Prostate gland (tissue), 2 donors: ENCODE measurements at regions not wholly inside any gene's neighbourhood (a gene's known extent, or its start where the extent isn't known, plus 50 kb on each side); places are given as distances from the start of the nearest gene placed in this dataset.
A peak's percentile ranks its signal among the peaks of the same experiment; 100 is the strongest.

Experiments used
- DNase-seq: peaks from one replicate; pipeline ENCODE4 v3.0.0-alpha.2; 2019; ENCODE audit warnings: low spot score
- H3K27ac ChIP-seq, 2 donors: fragments of 200-600 bp; sonication (generic); 2 replicates each; pipeline ENCODE4 v1.5.1; 2017 to 2019
- H3K27me3 ChIP-seq: fragments of 200-600 bp; sonication (generic); replicated peaks from 2 replicates; pipeline ENCODE4 v1.5.1; 2019; ENCODE audit not compliant: insufficient read depth
- H3K36me3 ChIP-seq, 2 donors: fragments of 200-600 bp; sonication (generic); 1 replicate in 1 of 2; 2 replicates in 1 of 2; pipeline versions ENCODE4 v1.5.1 to v1.8.1; 2017 to 2019
- H3K4me1 ChIP-seq: fragments of 200-600 bp; sonication (generic); replicated peaks from 2 replicates; pipeline ENCODE4 v1.5.1; 2019
- H3K4me3 ChIP-seq, 2 donors: fragments of 200-600 bp; sonication (generic); 2 replicates each; pipeline ENCODE4 v1.5.1; 2017 to 2019
- H3K9me3 ChIP-seq: fragments of 200-600 bp; sonication (generic); 2 replicates; pipeline ENCODE4 v1.5.1; 2017
- POLR2A ChIP-seq: fragments of 450-650 bp; IDR thresholded peaks from one replicate; pipeline ENCODE4 v1.6.1; 2016; ENCODE audit warnings: antibody characterized with exemption, mild to moderate bottlenecking
- POLR2AphosphoS5 ChIP-seq: sonication (generic); formaldehyde crosslinking; IDR thresholded peaks from one replicate; pipeline ENCODE4 v1.6.1; 2017; ENCODE audit warnings: antibody characterized with exemption
- WGBS: methylation state at CpG from one replicate; pipeline ENCODE4 v1.1.5; 2018; 5-methylcytosine and 5-hydroxymethylcytosine counted together
- intact Hi-C: fragments of 100-400 bp; cut with DNase I; formaldehyde crosslinking; loops from one replicate; pipeline ENCODE4 v1.14.2; 2022
- TF ChIP-seq, protein P1 (sequence below), 4 experiments: fragments of 200-600 bp in 2 of 4; fragments of 450-650 bp in 2 of 4; sonication (generic) in 2 of 4; IDR thresholded peaks; 1 replicate in 3 of 4; 2 replicates in 1 of 4; pipeline ENCODE4 v1.5.1; 2016 to 2019; ENCODE audit warnings: antibody characterized with exemption in 4 of 4, mild to moderate bottlenecking in 2 of 4, moderate library complexity in 2 of 4

DNA sequence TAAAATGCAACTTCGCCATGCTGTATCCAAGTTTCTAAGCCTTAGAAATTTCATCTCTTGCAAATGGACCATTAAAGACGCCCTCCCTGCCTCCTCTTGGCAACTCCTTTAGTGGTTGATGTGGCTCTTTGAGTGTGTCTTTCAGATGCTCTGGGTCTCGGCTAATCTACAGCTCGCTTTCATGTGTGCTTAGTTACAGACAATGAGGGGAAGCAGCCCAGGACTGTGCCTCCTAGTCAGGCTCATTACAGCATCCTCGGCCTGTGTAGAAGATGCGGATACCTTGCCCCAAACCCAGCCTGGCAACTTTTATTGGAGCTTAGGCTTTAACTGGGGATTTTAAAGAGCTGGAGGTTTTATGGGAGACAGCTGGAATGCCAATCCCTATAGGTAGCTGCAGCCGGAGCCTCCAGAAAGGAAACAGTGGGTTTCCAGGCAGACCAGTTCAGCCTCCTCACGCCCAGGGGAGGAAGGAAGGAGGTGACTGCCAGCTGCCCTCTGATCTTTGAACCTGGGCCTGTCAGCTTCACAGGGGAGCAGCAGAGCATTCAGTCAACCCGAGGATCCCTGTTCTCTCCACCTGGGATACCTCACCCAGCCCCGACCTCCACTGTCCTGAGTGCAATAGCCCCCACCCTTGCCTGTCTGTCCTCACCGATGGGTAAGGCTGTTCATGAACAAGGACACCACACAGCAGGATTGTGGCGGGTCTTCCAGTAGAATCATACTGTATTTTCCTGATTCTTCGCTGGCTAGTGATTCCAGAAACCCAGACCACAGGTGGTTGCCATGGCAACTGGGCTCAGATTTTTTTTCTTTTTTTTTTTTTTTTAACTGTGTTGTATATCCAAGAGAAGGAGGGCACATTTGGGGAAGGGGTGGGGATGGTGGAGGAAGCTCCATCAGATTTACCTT, 638.5 kb downstream of the MED13L start:
- Histone ChIP-seq H3K36me3 (no peaks in the 10 kb centered on the region), H3K27me3 (no peaks in the 10 kb centered on the region), H3K9me3 (no peaks in the 10 kb centered on the region), H3K4me3 (no peak overlapping the region), H3K27ac (no peak overlapping the region), H3K4me1 (no peaks in the 10 kb centered on the region)
- intact Hi-C loops, result loop anchor here (10.0 kb wide), 1 partner anchor 974 kb away; no protein-coding TSS in a partner anchor
- 70% methylated on average over 13 of the region's 13 CpGs for WGBS
- TF ChIP-seq POLR2AphosphoS5 (no peak), POLR2A (no peak)
- TF ChIP-seq, protein P1, sequence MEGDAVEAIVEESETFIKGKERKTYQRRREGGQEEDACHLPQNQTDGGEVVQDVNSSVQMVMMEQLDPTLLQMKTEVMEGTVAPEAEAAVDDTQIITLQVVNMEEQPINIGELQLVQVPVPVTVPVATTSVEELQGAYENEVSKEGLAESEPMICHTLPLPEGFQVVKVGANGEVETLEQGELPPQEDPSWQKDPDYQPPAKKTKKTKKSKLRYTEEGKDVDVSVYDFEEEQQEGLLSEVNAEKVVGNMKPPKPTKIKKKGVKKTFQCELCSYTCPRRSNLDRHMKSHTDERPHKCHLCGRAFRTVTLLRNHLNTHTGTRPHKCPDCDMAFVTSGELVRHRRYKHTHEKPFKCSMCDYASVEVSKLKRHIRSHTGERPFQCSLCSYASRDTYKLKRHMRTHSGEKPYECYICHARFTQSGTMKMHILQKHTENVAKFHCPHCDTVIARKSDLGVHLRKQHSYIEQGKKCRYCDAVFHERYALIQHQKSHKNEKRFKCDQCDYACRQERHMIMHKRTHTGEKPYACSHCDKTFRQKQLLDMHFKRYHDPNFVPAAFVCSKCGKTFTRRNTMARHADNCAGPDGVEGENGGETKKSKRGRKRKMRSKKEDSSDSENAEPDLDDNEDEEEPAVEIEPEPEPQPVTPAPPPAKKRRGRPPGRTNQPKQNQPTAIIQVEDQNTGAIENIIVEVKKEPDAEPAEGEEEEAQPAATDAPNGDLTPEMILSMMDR (IDR thresholded peaks at IDR 0.05), result no peak
- no peak for DNase-seq

DNA sequence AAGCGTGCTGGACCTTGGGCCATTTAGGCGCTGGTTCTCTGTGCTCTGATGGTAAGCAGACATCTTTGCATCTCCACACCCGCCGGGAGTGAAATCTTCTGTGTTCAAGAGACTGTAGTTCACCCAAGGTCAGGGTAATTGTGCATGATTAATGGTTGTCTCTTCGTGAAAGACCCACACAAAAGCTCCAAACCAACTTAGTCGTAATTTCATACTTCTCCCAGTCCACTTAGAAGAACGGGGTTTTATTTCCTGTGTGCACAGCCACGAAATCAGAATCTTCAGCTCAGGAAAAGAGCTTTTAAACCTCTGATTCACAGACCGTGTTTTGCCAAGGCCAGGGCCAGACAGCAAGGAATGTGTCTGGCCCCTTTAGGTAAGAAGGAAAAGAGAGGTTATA, 640.9 kb downstream of the MED13L start:
- Histone ChIP-seq H3K27ac (no peak overlapping the region), H3K36me3 (no peaks in the 10 kb centered on the region), H3K4me1 (no peaks in the 10 kb centered on the region), H3K27me3 (no peaks in the 10 kb centered on the region), H3K9me3 (no peaks in the 10 kb centered on the region), H3K4me3 (no peak overlapping the region)
- intact Hi-C loops, result loop anchor here (10.0 kb wide), 1 partner anchor 972 kb away; no protein-coding TSS in a partner anchor
- 62% methylated on average over 9 of the region's 9 CpGs for WGBS
- TF ChIP-seq POLR2AphosphoS5 (no peak), POLR2A (no peak)
- TF ChIP-seq, protein P1 (IDR thresholded peaks at IDR 0.05), result no peak
- no peak for DNase-seq

DNA sequence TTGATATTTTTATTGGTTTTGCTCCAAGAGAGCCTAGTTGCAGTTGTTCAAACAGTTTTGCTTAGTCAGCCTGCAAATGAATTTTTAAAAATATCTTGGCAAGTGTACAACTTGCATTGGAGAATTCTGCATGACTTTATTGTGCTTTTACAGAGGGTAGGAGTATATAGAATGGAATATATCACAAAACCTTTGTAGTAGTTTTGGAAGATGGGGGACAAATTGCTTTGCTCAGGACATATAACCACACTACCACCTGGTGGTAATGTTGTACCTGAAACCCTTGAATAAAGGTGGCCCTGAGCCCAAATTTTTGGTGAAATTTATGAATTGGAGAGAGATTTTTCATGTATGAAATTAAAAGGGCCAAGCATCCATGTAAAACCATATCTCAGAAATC, 645.2 kb downstream of the MED13L start:
- intact Hi-C loops, result loop anchor here (5.0 to 10.0 kb wide), 2 partner anchors 285 to 968 kb away; no protein-coding TSS in a partner anchor
- H3K27ac ChIP-seq, result no peak overlapping the region
- H3K4me1 ChIP-seq, result no peaks in the 10 kb centered on the region
- H3K36me3 ChIP-seq, result no peaks in the 10 kb centered on the region
- H3K27me3 ChIP-seq, result no peaks in the 10 kb centered on the region
- TF ChIP-seq POLR2AphosphoS5 (peak; percentile 52), POLR2A (no peak)
- TF ChIP-seq, protein P1 (IDR thresholded peaks at IDR 0.05), result peak in 3 of 4 experiments; percentile 36 to 61 (median 61)
- H3K9me3 ChIP-seq, result no peaks in the 10 kb centered on the region
- DNase-seq, result peak; percentile 11
- H3K4me3 ChIP-seq, result no peak overlapping the region

DNA sequence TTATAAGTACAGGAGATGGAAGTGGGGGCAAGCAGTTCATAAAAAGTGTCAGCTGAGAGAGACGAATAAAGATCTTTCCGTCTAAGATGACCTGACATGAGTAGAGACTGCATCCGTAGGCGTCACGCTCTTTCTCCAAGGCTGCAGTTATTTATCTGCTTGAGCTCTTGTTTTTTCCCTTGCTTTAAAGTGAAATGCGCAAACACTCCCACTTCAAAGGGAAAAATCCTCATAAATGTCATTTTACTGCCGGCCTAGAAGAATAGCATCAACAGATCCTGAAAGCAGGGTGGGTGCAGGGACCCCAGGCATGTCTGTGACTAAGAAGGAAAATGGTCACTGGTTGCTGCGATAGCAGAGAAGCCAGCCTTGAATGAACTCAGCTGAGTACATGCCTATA, 647.4 kb downstream of the MED13L start:
- no peak overlapping the region for H3K27ac ChIP-seq
- no peak for DNase-seq
- H3K9me3 ChIP-seq, result no peaks in the 10 kb centered on the region
- intact Hi-C loops, result loop anchor here (5.0 to 10.0 kb wide), 2 partner anchors 287 to 965 kb away; no protein-coding TSS in a partner anchor
- no peak overlapping the region for H3K4me3 ChIP-seq
- no peak for TF ChIP-seq POLR2AphosphoS5
- no peak for TF ChIP-seq POLR2A
- TF ChIP-seq, protein P1 (IDR thresholded peaks at IDR 0.05), result no peak
- WGBS, result 43% methylated on average over 8 of the region's 8 CpGs
- no peaks in the 10 kb centered on the region for H3K27me3 ChIP-seq
- no peaks in the 10 kb centered on the region for H3K36me3 ChIP-seq
- no peaks in the 10 kb centered on the region for H3K4me1 ChIP-seq

DNA sequence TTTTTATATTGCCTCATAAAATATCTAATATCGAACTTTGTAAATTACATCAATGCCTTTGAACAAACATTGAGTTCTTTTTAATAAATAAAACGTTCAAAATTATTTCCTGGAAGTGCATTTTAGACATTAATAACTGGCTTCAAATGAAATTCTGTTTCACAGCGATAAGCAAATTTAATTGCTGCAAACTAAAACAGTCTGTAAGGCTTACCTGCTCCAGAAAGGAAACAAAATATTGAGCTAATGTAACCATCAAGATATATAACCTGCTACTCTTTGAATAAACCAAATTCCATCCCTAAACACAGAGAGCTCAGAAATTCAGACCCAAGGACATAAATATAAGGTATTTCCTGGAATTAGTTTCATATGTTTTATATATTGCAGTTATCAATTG, 651.3 kb downstream of the MED13L start:
- H3K36me3 ChIP-seq, result no peaks in the 10 kb centered on the region
- H3K27me3 ChIP-seq, result no peaks in the 10 kb centered on the region
- TF ChIP-seq POLR2A (no peak), POLR2AphosphoS5 (no peak)
- TF ChIP-seq, protein P1 (IDR thresholded peaks at IDR 0.05), result no peak
- no peak overlapping the region for H3K27ac ChIP-seq
- H3K4me3 ChIP-seq, result no peak overlapping the region
- 26% methylated on average over 3 of the region's 3 CpGs for WGBS
- H3K9me3 ChIP-seq, result no peaks in the 10 kb centered on the region
- intact Hi-C loops, result no loop called here
- H3K4me1 ChIP-seq, result no peaks in the 10 kb centered on the region
- no peak for DNase-seq
